GM12872 (cell line): ENCODE measurements at regions not wholly inside any gene's neighbourhood (a gene's known extent, or its start where the extent isn't known, plus 50 kb on each side); places are given as distances from the start of the nearest gene placed in this dataset.
A peak's percentile ranks its signal among the peaks of the same experiment; 100 is the strongest.

ENCODE experiments used
- TF ChIP-seq, protein P1 (sequence below): IDR thresholded peaks from 3 replicates; pipeline ENCODE4 v1.5.1; 2011; ENCODE audit warnings: low read depth, mild to moderate bottlenecking, low read length, moderate library complexity; ENCODE audit not compliant: insufficient read depth

DNA sequence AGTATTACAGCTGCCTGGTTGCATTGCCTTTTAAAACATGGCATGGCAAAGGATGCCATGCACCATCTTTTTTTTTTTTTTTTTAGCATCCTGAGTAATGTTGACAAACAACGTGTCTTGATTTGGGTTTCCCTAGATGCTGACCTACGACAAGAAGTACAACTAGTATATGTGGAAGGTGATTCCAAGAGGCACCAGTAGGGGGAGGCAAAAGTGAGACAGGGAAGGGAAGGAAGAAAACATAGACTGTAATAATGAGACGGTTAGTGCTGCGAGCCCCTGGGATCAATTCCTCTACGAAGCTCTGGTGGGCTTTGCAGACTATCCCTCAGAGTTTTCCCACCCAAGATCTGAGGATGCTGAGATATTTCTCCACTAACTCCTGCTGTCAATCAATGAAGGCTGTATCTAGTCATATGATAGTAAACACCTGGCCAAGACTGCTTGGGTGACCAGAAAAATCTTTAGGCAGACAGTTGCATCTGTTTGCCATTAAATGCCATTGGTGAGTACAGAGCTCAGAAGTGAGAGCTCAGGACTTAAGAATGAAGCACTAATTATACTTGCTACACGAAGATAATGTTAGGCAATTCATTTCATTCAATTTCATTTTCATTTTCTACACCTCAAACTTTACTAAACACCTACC is 458.6 kb upstream of the GOT2 start:
- TF ChIP-seq, protein P1, sequence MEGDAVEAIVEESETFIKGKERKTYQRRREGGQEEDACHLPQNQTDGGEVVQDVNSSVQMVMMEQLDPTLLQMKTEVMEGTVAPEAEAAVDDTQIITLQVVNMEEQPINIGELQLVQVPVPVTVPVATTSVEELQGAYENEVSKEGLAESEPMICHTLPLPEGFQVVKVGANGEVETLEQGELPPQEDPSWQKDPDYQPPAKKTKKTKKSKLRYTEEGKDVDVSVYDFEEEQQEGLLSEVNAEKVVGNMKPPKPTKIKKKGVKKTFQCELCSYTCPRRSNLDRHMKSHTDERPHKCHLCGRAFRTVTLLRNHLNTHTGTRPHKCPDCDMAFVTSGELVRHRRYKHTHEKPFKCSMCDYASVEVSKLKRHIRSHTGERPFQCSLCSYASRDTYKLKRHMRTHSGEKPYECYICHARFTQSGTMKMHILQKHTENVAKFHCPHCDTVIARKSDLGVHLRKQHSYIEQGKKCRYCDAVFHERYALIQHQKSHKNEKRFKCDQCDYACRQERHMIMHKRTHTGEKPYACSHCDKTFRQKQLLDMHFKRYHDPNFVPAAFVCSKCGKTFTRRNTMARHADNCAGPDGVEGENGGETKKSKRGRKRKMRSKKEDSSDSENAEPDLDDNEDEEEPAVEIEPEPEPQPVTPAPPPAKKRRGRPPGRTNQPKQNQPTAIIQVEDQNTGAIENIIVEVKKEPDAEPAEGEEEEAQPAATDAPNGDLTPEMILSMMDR = peak; percentile 66

DNA sequence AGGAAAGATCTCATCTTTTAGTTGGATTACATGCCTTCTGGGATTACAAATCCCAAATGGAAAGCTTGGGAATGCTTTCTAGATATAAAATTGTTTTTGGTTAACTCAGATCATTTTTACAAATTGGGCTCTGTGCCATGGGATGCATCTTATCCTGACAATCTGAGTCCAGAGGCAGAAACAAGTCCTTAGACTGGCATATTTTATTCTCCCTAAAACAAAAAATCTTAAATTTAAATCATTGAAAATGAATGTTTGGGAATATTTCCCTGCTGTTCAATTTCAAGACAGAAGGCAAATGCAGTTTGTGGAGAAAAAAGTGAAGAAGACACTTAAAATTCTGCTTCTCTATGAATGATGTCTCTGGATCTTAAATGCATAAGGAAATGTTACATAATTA is 456.6 kb upstream of the GOT2 start:
- TF ChIP-seq, protein P1 = no peak

DNA sequence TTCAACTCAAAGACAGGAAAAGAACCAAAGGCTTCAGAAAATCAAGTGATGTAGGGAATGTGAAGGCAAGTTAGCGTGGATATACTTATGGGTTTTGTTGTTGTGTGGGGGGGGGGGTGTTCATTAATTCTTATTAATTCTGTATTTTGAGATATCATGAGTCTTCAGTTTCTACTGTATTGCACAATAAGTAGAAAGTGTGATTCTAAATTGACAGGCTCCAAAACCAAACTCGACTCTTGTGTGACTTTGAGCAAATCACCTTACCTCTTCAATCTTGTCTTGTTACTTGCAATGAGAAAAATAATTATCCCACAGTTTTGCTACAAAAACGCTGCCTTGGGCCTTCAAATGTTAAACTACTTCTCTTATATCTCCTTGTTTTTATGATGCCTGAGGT is 453.9 kb upstream of the GOT2 start:
- TF ChIP-seq, protein P1 = no peak

DNA sequence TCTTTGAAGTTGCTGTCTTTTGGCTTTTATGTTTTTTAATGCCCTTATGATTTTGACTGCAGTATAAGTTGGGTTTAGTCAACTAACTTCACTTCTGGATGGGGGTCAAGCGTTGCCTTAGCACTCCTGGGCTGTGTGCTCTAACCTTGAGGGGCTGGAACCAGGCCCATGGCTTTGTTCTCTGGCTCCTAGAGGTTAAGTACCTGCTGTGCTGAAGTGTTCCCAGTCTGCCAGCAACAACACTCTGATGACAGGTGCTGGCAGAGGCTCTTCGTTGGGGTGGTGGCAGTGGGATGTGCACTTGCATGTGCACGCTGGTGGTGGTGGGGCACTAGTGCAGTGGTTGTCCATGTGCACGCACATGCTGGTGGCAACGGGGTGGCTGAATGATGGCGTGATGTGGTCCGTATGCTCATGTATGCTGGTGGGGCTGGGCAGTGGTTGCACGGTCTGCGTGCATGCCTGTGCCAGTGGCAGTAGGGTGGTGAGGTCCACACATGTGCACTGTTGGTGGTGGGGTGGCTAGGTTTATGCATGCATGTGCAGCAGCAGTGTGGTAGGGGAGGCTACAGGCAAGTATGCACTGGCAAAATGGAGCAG is 447.8 kb upstream of the GOT2 start:
- TF ChIP-seq, protein P1 = no peak

DNA sequence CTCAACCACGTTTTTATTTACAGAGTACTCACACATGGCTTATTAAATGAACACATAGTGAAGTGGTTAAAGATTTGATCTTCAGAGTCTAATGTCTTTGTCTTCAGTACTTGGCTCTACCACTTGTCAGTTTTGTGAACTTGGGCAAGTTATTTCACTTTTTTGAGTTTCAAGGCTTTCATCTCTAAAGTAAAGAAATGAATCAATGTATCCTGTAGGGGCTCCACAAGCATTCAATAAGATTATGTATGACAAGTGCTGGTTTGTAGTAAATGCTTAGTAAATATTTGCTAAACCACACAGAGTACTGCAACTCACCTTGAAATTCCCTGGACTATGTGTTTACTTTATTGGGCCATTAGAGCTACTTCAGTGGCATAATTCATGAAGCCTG is 446.0 kb upstream of the GOT2 start:
- TF ChIP-seq, protein P1 = no peak

- TF ChIP-seq, protein P1 = no peak
Measured at GRCh38 chr16:59179446-59180082, 445.4 kb upstream of the GOT2 start.

DNA sequence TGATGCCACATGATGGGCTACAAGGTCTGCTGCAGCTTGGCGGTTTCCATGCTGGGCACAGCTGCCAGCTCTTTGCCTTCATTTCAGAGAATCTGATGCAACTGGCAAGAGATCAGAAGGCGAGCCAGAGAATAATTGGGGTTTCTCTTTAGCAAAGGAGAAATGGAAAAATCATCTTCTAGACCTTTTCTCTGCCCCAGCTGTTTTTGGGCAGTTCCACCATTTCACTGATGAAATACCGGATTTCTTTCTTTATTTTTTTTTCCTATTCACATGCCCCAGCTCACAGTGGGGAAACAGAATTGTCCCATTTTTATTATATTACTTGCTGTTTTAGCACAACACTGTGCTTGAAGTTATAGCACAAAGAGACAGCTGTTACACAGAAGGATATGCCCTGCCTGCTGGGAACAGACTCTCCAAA is 439.3 kb upstream of the GOT2 start:
- TF ChIP-seq, protein P1 = no peak
